HepG2 (cell line): ENCODE measurements at regions not wholly inside any gene's neighbourhood (a gene's known extent, or its start where the extent isn't known, plus 50 kb on each side); places are given as distances from the start of the nearest gene placed in this dataset.

Experiments used
- BRD4 ChIP-seq: sonication (generic); formaldehyde crosslinking; IDR thresholded peaks from 2 replicates; pipeline ENCODE4 v1.4.0; 2020; ENCODE audit warnings: missing genetic modification reagents
- ETS1 ChIP-seq: sonication (generic); formaldehyde crosslinking; IDR thresholded peaks from 2 replicates; pipeline ENCODE4 v1.4.0; 2020; ENCODE audit warnings: missing genetic modification reagents
- HNRNPL ChIP-seq: fragments of 200-400 bp; formaldehyde crosslinking; IDR thresholded peaks from 2 replicates; pipeline ENCODE4 v1.6.1; 2017; ENCODE audit warnings: mild to moderate bottlenecking, low read depth, low read length
- MIER2 ChIP-seq: IDR thresholded peaks from 2 replicates; pipeline ENCODE4 v1.6.1; 2016; ENCODE audit warnings: missing biosample characterization, missing genetic modification reagents
- SCMH1 ChIP-seq: sonication (generic); formaldehyde crosslinking; IDR thresholded peaks from 2 replicates; pipeline ENCODE4 v1.9.0; 2021; ENCODE audit warnings: missing genetic modification reagents, mild to moderate bottlenecking, borderline replicate concordance
- SMARCC2 ChIP-seq: fragments of 450-650 bp; IDR thresholded peaks from 2 replicates; pipeline ENCODE4 v1.6.1; 2017; ENCODE audit warnings: antibody characterized with exemption, mild to moderate bottlenecking
- SOX6 ChIP-seq, 2 experiments: fragments of 450-650 bp in 1 of 2; sonication (generic) in 1 of 2; formaldehyde crosslinking in 1 of 2; IDR thresholded peaks; 2 replicates each; pipeline versions ENCODE4 v1.4.0 to v1.6.1; 2017 to 2020; ENCODE audit warnings: antibody characterized with exemption in 1 of 2, mild to moderate bottlenecking in 1 of 2, missing genetic modification reagents in 1 of 2
- TEAD3 ChIP-seq: optimal IDR thresholded peaks from 2 replicates; pipeline ENCODE3; 2016; ENCODE audit warnings: borderline replicate concordance
- THAP8 ChIP-seq: sonication (generic); formaldehyde crosslinking; IDR thresholded peaks from 2 replicates; pipeline ENCODE4 v1.5.1; 2020; ENCODE audit warnings: missing genetic modification reagents, mild to moderate bottlenecking, borderline replicate concordance
- ZBTB26 ChIP-seq: IDR thresholded peaks from 2 replicates; pipeline ENCODE4 v1.6.1; 2016; ENCODE audit warnings: missing compliant biosample characterization, missing genetic modification reagents, borderline replicate concordance
- ZBTB7A ChIP-seq: sonication (generic); formaldehyde crosslinking; IDR thresholded peaks from 2 replicates; pipeline ENCODE4 v1.8.0; 2022; ENCODE audit warnings: mild to moderate bottlenecking, missing genetic modification reagents
- ZNF143 ChIP-seq: sonication (generic); formaldehyde crosslinking; IDR thresholded peaks from 2 replicates; pipeline ENCODE4 v1.4.0; 2020; ENCODE audit warnings: missing genetic modification reagents
- ZNF282 ChIP-seq: fragments of 450-650 bp; IDR thresholded peaks from 2 replicates; pipeline ENCODE4 v1.6.1; 2018; ENCODE audit not compliant: partially characterized antibody
- ZNF350 ChIP-seq: sonication (generic); formaldehyde crosslinking; IDR thresholded peaks from 2 replicates; pipeline ENCODE4 v1.4.0; 2020; ENCODE audit warnings: mild to moderate bottlenecking, low read depth, missing genetic modification reagents, borderline replicate concordance
- ZNF430 ChIP-seq: sonication (generic); formaldehyde crosslinking; IDR thresholded peaks from 2 replicates; pipeline ENCODE4 v1.9.0; 2021; ENCODE audit warnings: mild to moderate bottlenecking, missing genetic modification reagents
- ZNF605 ChIP-seq: sonication (generic); formaldehyde crosslinking; IDR thresholded peaks from 2 replicates; pipeline ENCODE4 v1.8.0; 2022; ENCODE audit warnings: mild to moderate bottlenecking, missing genetic modification reagents
- ZNF768 ChIP-seq: sonication (generic); formaldehyde crosslinking; IDR thresholded peaks from 2 replicates; pipeline ENCODE4 v1.4.0; 2020; ENCODE audit warnings: missing genetic modification reagents
- TF ChIP-seq, protein P1 (sequence below): IDR thresholded peaks from 2 replicates; pipeline ENCODE4 v1.6.1; 2018; ENCODE audit warnings: missing genetic modification reagents, mild to moderate bottlenecking, missing compliant biosample characterization
- TF ChIP-seq, protein P2 (sequence below): sonication (generic); formaldehyde crosslinking; IDR thresholded peaks from 2 replicates; pipeline ENCODE4 v1.5.0; 2020; ENCODE audit warnings: missing genetic modification reagents, mild to moderate bottlenecking, borderline replicate concordance
- TF ChIP-seq, protein P3 (sequence below): sonication (generic); IDR thresholded peaks from 2 replicates; pipeline ENCODE4 v1.6.1; 2016; ENCODE audit warnings: low read depth, borderline replicate concordance

- TF ChIP-seq ETS1 (CRISPR knock-in tag) (peak; percentile 92; the same call in 1 of the 2 replicates), SCMH1 (CRISPR knock-in tag) (no peak), ZNF143 (CRISPR knock-in tag) (peak; percentile 46; the same call in 1 of the 2 replicates), ZBTB7A (CRISPR knock-in tag) (peak; percentile 97), ZNF282 (no peak), ZNF605 (CRISPR knock-in tag) (peak; percentile 91; the same call in 1 of the 2 replicates), THAP8 (CRISPR knock-in tag) (no peak), ZNF768 (CRISPR knock-in tag) (peak; percentile 80), ZBTB26 (0 out of 2 replicates have a peak, but pooled peaks have one; percentile 77), ZNF430 (CRISPR knock-in tag) (peak; percentile 84), ZNF350 (CRISPR knock-in tag) (peak; percentile 97), SOX6 (IDR thresholded peaks at IDR 0.05) (no peak), SOX6 (CRISPR knock-in tag; IDR thresholded peaks at IDR 0.05) (peak; percentile 92), MIER2 (CRISPR knock-in tag) (peak; percentile 84), TEAD3 (CRISPR knock-in tag) (peak; percentile 97), SMARCC2 (no peak), HNRNPL (peak; percentile 61), BRD4 (CRISPR knock-in tag) (peak; percentile 99)
- TF ChIP-seq, protein P1, sequence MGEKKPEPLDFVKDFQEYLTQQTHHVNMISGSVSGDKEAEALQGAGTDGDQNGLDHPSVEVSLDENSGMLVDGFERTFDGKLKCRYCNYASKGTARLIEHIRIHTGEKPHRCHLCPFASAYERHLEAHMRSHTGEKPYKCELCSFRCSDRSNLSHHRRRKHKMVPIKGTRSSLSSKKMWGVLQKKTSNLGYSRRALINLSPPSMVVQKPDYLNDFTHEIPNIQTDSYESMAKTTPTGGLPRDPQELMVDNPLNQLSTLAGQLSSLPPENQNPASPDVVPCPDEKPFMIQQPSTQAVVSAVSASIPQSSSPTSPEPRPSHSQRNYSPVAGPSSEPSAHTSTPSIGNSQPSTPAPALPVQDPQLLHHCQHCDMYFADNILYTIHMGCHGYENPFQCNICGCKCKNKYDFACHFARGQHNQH = peak; percentile 74
- TF ChIP-seq, protein P2, sequence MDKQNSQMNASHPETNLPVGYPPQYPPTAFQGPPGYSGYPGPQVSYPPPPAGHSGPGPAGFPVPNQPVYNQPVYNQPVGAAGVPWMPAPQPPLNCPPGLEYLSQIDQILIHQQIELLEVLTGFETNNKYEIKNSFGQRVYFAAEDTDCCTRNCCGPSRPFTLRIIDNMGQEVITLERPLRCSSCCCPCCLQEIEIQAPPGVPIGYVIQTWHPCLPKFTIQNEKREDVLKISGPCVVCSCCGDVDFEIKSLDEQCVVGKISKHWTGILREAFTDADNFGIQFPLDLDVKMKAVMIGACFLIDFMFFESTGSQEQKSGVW (CRISPR knock-in tag) = no peak
- TF ChIP-seq, protein P3, sequence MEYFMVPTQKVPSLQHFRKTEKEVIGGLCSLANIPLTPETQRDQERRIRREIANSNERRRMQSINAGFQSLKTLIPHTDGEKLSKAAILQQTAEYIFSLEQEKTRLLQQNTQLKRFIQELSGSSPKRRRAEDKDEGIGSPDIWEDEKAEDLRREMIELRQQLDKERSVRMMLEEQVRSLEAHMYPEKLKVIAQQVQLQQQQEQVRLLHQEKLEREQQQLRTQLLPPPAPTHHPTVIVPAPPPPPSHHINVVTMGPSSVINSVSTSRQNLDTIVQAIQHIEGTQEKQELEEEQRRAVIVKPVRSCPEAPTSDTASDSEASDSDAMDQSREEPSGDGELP = peak; percentile 73
Observed at GRCh38 chr2:42974721-42975717, 182.6 kb upstream of the HAAO start (continued).
